ENCODE measurements at regions not wholly inside any gene's neighbourhood (a gene's known extent, or its start where the extent isn't known, plus 50 kb on each side); places are given as distances from the start of the nearest gene placed in this dataset.

DNA sequence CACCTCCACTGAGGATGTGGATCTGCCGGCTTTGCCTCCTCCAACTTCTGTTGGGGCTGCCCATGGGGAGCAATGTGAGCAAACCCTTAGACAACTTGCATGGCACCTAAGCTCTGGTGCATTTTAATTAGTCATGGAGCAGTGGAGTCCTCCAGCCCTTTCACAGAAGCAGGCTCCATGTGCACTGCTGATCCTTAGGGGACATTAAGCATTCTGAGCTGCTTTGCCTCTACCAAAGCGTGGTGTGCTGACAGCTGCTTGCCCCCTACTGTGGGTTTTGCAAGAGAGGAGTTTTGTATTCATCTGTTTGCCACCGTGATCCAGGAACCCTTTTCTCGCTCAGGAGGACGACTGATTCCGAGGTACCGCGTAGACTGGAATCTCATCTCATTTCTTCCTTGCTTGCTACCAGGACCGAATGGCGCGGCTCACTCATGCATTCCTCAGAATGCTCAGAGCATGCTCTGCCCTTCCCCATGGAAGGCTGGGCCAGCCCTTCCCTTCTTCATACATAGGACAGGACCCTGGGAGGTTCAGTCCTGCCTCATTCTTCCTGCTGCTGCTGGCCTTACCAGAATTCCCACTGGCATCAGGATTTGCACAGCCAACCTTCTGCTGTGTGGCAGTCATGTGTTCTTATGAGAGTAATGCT is 432.5 kb downstream of the GADD45G start:
- TF ChIP-seq POLR2A (IDR thresholded peaks at IDR 0.05; ENCODE audit: low read length) (no peak), GATA1 (IDR thresholded peaks at IDR 0.05; ENCODE audit: low read depth, low read length) (no peak)
